Cardiac septum (tissue), 1 donor: ENCODE measurements at regions not wholly inside any gene's neighbourhood (a gene's known extent, or its start where the extent isn't known, plus 50 kb on each side); places are given as distances from the start of the nearest gene placed in this dataset.
"Not testable (repeated sequence)": the region's sequence is repeated elsewhere in the genome, so short reads cannot be mapped to it uniquely, and the experiment has no call there.

Experiments
- DNase-seq: peaks from one replicate; pipeline ENCODE4 v3.0.0-alpha.2; 2020; ENCODE audit warnings: low spot score
- intact Hi-C: fragments of 100-400 bp; cut with DNase I; formaldehyde crosslinking; loops from one replicate; pipeline ENCODE4 v1.14.0; 2022
- donor health status: DM: no; HTN: no; CAD: no.

DNA sequence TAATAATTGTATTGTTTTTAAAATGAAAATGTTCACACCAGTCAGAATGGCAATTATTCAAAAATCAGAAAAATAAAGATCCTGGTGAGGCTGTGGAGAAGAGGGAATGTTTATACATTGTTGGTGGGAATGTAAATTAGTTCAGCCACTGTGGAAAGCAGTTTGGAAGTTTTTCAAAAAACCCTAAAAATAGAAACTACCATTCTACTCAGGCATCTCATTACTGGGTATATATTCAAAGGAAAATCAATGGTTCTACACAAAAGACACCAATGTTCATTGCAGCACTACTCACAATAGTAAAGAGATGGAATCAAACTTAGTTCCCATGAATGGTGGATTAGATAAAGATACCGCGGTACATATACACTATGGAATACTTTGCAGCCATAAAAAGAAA lies 461.5 kb upstream of the ADGRB3 start:
- intact Hi-C loops = no loop called here
- DNase-seq = no peak

DNA sequence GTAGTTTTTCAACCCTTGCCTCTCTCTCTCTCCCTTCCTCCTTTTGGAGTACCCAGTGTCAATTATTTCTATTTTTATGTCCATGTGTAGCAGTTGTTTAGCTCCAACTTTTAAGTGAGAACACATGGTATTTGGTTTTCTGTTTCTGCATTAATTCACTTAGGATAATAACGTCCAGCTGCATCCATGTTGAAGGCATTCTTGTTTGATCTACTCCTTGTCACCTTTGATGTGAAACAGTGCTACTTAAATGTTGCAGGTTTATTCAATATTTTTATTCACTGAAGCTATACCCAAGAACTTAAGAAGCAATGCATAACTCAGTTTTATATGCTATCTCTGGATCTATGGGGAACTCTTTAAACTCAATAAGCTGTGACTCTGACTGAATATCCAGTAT lies 465.2 kb upstream of the ADGRB3 start:
- no peak for DNase-seq
- intact Hi-C loops = no loop called here

DNA sequence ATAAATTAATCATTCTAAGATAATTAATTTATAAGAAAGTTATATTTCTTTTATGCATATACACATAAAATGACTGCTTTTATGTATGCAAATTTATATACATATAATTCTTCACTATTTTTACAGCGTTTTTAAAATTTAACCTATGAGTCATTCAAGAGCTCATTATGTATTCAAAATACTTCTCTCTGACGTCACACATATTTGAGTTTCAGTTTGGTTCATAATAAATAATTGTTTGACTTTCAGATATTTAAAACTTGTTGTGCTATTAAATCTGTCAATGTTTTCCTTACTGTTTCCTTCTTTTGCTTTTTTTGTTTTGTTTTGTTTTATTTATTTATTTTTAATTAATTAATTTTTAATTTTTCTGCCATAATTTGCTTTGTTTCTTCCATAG lies 467.5 kb upstream of the ADGRB3 start:
- DNase-seq = no peak
- intact Hi-C loops = no loop called here

GRCh38 chr6:68160812-68161211 lies 474.3 kb upstream of the ADGRB3 start:
- DNase-seq, intact Hi-C loops: not testable (repeated sequence)

DNA sequence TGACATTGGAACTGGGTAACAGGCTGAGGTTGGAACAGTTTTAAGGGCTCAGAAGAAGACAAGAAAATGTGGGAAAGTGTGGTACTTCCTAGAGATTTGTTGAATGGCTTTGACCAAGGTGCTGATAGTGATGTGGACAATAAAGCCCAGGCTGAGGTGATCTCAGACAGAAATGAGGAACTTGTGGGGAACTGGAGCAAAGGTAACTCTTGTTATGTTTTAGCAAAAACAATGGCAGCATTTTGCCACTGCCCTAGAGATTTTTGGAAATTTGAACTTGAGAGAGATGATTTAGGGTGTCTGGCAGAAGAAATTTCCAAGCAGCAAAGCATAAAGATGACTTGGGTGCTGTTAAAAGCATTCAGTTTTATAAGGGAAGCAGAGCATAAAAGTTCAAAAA lies 474.7 kb upstream of the ADGRB3 start:
- no peak for DNase-seq
- intact Hi-C loops = no loop called here

- intact Hi-C loops = no loop called here
- no peak for DNase-seq
Observed at GRCh38 chr6:68159433-68159832, 475.6 kb upstream of the ADGRB3 start.

DNA sequence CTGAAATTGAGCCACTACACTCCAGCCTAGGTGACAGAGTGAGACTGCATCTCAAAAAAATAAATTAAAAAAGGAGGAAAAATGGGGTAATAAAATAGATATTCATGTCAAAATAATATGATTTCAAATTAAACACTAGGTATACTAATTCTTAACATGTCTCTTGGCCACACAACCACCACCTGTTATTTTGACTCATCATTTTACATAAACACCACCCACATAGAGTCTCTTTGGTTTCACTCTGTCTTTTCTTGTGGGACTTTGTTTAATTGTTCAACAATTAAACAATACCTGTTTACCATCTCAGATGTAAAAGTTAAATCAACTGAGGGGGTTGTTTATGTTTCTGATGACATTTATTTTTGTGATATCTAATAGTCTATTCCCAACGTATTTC lies 476.8 kb upstream of the ADGRB3 start:
- intact Hi-C loops = no loop called here
- no peak for DNase-seq

- intact Hi-C loops = no loop called here
- no peak for DNase-seq
Observed at GRCh38 chr6:68144667-68145066, 490.4 kb upstream of the ADGRB3 start.

DNA sequence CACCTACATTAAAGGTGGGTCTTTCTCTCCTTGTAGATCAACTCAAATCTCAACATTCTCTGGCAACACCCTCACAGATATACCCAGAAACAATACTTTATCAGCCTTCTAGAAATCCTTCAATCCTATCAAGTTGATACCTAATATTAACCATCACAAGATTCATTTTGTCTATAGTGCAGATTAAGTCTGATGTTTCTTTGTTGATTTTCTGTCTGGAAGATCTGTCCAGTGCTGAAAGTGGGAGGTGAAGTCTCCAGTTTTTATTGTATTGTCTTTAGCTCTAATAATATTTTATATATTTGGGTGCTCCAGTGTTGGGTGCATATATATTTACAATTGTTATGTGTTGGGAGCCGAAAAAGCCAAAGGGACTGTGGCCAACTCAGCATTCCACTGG lies 493.9 kb upstream of the ADGRB3 start:
- no peak for DNase-seq
- intact Hi-C loops = no loop called here

DNA sequence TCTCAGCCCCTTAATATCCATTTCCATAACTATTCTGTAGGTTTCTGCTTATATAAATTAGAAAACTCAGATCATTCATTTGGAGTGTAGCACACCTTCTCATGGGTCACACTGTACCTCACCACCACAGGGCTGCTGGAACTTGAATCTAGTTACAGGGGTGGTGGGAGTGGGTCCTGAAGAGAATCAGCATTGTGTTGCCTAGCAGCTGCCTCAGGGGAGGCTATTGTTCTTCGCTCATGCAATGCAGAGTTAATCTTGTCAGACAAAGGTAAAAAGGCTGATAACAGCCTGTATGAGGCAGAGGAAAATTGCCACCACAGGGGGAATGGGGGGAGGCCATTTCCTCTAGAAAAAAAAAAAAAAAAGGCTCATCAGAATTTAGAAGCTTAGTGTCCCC lies 496.0 kb upstream of the ADGRB3 start:
- intact Hi-C loops = no loop called here
- DNase-seq = no peak

DNA sequence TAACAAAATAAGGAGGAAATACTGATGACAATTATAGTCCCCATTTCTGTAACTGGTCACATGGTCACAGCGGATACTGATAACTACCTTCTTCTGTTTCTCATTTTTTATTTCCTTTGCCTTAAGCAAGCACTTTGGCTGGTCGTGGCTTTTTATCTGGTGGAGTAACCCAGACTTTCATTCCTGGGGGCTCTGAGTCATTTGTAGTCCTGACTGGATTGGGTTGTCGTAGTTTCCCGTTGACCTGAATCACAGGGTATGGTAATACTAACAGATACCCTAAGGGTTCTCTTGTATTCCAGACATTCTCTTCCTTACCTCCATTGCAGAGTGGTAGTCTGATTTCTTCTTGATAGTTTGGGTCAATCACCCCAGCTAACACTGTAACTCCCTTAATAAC lies 500.3 kb upstream of the ADGRB3 start:
- DNase-seq = no peak
- intact Hi-C loops = no loop called here

DNA sequence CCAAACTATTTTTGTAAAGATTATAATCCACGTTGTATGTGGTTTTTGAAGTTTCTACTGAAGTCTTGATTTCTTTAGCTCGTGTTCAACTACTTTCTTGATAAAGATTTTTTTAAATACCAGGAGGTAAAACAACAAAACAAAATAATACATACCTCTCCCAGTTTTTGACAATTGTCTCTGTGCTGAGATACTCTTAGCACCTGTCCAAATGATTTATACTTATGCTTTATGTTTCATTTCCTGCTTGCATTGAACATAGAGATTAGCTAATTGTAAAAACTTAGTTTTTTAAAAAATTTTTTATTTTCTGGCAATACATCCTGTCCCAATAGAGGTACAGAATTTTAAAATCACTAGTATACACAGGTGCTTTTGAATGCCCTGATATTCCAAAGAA lies 506.9 kb upstream of the ADGRB3 start:
- DNase-seq = no peak
- intact Hi-C loops = no loop called here

DNA sequence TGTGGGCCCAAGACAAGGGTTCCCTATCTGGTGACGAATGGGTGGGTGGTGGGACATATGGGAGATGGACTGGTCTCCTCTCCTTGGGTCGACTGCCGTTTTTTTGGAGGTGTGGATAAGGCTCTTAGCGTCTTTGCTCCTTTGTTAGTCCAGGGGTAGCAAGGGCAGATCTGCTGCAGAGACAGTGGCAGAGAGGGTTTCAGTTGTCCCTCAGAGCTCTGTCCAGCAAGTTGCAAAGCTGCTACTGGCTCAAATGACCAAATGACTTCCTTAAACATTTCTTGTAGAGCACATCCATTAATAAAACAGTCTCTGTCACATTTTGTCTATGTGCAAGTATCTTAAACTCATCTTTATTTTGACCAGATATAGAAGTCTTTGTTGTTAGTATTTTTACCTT lies 508.0 kb upstream of the ADGRB3 start:
- intact Hi-C loops = no loop called here
- DNase-seq = no peak

DNA sequence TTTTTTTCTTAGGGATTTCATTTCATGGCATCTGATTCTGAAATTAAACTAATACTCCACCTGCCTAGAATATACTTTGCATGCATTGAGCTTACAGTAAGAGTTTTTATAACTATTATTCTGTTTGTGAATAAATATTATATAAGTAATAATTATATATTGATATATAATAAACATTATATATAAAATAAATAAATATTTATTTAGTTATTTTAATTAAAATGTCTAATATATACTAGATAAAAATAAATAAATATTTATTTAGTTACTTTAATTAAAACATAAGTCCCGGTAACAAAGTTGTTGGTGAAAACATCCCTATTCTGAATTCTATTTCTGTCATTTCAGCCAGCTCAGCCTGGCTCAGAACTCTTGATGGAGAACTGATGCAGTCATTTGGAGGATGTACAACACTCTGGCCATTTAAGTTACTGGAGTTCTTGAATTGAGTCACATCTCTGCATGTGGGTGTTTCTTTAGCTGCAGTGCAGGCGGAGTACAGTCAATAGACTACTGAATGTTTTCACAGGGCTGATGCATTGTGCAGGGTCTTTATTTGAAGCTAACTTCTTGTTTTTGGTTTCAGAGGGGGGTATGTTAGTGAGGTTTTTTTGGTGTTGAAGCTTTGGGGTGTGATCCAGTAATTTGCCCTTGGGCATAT lies 508.9 kb upstream of the ADGRB3 start:
- no peak for DNase-seq
- intact Hi-C loops = no loop called here

- DNase-seq, intact Hi-C loops: not testable (repeated sequence)
Observed at GRCh38 chr6:68122975-68123374, 512.1 kb upstream of the ADGRB3 start.

DNA sequence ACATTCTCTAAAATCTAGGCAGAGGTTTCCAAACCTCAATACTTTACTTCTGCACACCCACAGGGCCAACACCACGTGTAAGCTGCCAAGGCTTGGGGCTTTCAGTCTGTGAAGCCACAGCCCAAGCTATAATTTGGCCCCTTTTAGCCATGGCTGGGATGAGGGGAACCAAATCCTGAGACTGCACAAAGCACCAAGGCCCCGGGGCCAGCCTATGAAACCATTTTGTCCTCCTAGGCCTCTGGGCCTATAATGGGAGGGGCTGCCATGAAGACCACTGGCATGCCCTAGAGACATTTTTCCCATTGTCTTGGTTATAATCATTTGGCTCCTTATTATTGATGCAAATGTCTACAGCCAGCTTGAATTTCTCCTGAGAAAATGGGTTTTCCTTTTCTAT lies 513.0 kb upstream of the ADGRB3 start:
- intact Hi-C loops = no loop called here
- DNase-seq = no peak

- intact Hi-C loops, DNase-seq: not testable (repeated sequence)
Observed at GRCh38 chr6:68120954-68121353, 514.1 kb upstream of the ADGRB3 start.

DNA sequence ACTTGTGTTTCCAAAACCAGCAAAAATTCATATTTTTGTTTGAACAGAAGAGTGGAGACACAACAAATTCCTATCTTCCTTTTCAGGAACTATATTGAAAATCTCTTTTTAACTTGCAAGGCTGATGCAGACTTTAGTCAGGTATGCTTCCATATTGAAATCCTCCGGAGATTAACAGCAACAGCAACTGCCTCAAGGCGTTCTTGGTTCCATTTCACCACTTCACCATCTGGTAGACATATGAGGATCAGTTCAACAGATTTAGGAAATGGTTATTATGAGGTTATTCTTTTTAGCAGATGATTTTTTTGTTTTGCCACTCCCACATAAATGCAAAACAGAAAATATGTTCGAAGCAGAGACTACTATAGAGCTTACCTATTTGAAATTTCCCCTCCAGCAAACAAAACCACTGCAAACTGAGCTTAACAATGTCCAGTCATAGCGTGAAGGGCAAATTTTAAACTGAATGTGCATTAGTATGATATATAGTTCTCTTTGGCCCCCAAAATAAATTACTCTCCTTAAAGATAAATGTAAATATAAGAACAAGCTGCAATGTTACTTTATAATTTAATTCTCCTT lies 520.5 kb upstream of the ADGRB3 start:
- no peak for DNase-seq
- intact Hi-C loops = no loop called here

DNA sequence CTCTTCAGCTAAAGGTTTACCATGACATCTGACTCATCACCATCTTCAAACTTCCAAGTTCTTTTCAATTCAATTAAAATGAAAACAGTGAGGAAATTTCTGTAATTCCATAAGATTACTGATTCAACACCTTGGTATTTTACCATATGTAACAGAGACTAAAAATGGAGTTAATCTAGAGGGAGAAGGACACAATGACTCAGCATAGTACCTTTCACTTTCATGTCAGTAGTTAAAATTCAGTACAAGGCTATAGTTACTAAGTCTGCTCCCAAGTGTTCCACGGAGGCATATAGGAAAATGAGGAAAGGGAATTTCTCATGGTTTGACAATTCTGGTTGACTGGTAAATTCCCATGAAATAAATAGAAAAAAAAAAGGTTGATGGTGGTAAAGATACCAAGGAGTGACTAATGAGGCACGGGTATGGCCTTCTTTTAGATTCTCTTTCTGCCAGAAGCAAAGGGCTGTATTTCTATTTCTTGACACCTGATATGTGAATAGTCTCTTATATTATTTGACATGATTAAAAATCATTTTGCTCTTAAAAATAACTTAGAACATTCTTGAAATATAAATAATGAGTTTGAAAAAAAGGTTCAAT lies 526.7 kb upstream of the ADGRB3 start:
- no peak for DNase-seq
- intact Hi-C loops = no loop called here

DNA sequence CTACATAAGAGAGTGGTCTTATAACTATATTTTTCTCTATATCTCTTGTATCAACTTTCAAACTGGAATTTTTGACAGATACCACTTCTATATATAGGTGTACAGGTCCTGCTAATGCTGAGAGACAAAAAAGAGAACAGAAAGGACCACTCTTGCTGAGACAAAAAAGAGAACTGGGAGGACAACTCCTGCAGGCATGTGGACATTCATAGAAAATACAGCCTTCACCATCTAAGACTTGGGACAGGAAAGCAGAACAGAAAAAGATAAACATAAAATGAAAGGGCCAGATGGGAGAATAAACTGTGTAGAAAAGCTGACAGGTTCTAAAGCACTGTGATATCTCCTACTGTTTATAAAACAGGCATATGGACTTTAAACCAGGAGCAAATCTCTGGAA lies 541.0 kb upstream of the ADGRB3 start:
- intact Hi-C loops = no loop called here
- no peak for DNase-seq

DNA sequence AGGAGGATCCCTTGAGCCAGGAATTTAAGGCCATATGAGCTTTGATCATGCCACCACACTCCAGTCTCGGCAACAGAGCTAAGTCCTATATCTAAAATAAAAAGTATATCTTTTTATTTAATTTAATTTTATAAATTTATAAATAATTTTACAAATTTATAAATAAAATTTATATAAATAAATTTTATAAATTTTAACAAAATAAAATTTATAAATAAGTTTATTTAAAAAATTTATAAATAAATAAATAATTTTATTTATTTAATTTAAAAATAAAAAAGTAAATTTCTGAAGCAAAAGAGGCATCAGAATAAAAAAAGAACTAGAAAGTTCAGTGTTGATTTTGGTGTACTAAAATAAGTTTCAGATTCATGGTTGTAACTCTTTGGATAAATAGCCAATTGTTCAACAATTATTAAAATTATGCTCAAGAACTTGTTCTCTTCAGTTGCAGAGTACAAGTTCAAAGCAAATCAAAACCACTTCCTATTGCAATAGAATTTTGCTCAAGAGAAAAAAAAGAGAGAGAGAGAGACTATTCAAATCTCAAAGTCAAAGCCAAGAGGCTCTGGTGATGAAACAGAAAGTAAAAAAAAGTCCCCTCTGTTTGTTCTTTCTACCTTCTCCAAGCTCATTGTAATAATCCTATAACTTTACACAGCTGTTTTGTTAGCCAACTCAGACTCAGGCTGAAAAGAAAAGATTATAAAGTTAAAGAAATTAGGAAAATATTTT lies 547.5 kb upstream of the ADGRB3 start:
- intact Hi-C loops = no loop called here
- DNase-seq = no peak
